ENCODE measurements at regions not wholly inside any gene's neighbourhood (a gene's known extent, or its start where the extent isn't known, plus 50 kb on each side); places are given as distances from the start of the nearest gene placed in this dataset.

DNA sequence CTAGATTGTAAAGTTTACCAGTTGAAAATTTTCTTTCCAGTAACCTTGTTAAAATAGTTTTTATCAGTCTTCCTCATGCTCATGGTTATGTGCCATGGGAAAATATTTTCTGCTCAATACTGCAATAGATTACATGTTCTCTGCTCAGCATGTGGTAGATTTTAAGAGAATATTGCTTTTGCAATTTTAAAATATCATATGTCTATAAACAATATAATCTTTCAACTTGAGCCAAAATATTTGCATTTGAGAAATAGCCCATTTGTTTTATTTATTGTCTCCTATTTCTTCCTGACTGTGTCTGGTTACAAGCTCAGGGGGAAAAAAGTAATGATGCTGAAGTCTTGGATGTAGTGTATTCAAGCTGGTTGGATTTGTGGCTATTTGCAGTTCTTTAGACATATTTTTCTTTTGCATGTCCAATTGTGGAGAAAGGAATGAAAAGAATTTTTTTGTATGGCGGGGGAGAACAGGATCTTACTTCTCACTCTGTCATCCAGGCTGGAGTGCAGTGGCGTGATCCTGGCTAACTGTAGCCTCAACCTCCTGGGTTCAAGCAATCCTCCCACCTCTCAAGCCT is 342.6 kb upstream of the NAV3 start (continued):
- TF ChIP-seq ZNF580 (tag by site-specific recombination; IDR thresholded peaks at IDR 0.05) (no peak), ZNF707 (tag by site-specific recombination; IDR thresholded peaks at IDR 0.05) (no peak), ZNF248 (tag by site-specific recombination; IDR thresholded peaks at IDR 0.05) (no peak), GLIS2 (tag by site-specific recombination; IDR thresholded peaks at IDR 0.05) (no peak), ZNF211 (tag by site-specific recombination; IDR thresholded peaks at IDR 0.05; ENCODE audit: low read depth) (no peak), ZNF311 (tag by site-specific recombination; IDR thresholded peaks at IDR 0.05; ENCODE audit: borderline replicate concordance) (no peak), BCL11B (tag by site-specific recombination; IDR thresholded peaks at IDR 0.05; ENCODE audit: low read depth) (no peak), SP3 (tag by site-specific recombination; IDR thresholded peaks at IDR 0.05) (no peak)

DNA sequence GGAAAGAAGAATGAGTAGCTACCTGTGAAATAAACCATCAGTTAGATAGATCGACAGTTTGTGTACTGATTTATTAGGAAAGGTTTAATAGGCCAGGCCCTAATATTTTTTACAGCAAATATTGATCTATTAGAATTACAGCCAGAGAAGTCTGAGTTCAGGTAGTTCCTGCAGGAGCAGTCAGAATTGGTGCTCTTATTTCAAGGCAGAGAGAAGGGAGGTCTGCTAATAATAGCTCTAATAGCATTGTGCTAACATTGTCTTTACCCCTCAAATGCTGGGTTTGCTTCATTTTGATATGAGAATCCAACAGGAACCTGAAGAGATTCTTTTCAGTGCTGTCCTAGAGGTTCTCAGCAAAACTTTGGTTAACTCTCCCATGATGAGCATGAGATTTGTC is 343.8 kb upstream of the NAV3 start:
- Histone ChIP-seq H3K27ac (ENCODE audit: extremely low read depth, low read depth, low read length) (no peak overlapping the region), H3K36me3 (ENCODE audit: control insufficient read depth in 2 of 2, insufficient read depth in 1 of 2, low read length in 2 of 2) (no peaks in the 10 kb centered on the region), H3K9me3 (ENCODE audit: control insufficient read depth, insufficient read depth, low read depth, low read length) (no peaks in the 10 kb centered on the region), H3K4me3 (ENCODE audit: low read depth, low read length) (no peak overlapping the region), H3K4me1 (ENCODE audit: control insufficient read depth, insufficient read depth, low read length) (0 out of 2 replicates have a peak, but pooled peaks cover 2% of the 10 kb centered on the region)
- POLR2A ChIA-PET, result no interaction called here
- CTCF ChIA-PET, result interaction anchor here (0.6 kb wide), 2 partner anchors 155 to 502 kb away, joined by 3 read pairs; no protein-coding TSS in a partner anchor
- TF ChIP-seq TRIM28 (IDR thresholded peaks at IDR 0.05; ENCODE audit: borderline replicate concordance, low read length) (no peak), ZNF112 (tag by site-specific recombination; IDR thresholded peaks at IDR 0.05) (no peak)

GRCh38 chr12:77485961-77486854 is 344.5 kb upstream of the NAV3 start:
- POLR2A ChIA-PET, result no interaction called here
- 0 out of 2 replicates have a peak, but pooled peaks cover 2% of the 10 kb centered on the region for H3K4me1 ChIP-seq (ENCODE audit: control insufficient read depth, insufficient read depth, low read length)
- no peak for TF ChIP-seq YY1 (tag by site-specific recombination; IDR thresholded peaks at IDR 0.05)
- TF ChIP-seq ZNF548 (tag by site-specific recombination; IDR thresholded peaks at IDR 0.05), result no peak
- TF ChIP-seq ZBTB49 (tag by site-specific recombination; IDR thresholded peaks at IDR 0.05; ENCODE audit: low read depth), result no peak
- no peak for TF ChIP-seq ZNF560 (tag by site-specific recombination; IDR thresholded peaks at IDR 0.05; ENCODE audit: borderline replicate concordance)
- CTCF ChIA-PET, result interaction anchor here (0.6 kb wide), 1 partner anchor 503 kb away, joined by 3 read pairs; no protein-coding TSS in a partner anchor
- no peak overlapping the region for H3K4me3 ChIP-seq (ENCODE audit: low read depth, low read length)
- no peak overlapping the region for H3K27ac ChIP-seq (ENCODE audit: extremely low read depth, low read depth, low read length)
- no peaks in the 10 kb centered on the region for H3K9me3 ChIP-seq (ENCODE audit: control insufficient read depth, insufficient read depth, low read depth, low read length)
- no peaks in the 10 kb centered on the region for H3K36me3 ChIP-seq (ENCODE audit: control insufficient read depth in 2 of 2, insufficient read depth in 1 of 2, low read length in 2 of 2)

DNA sequence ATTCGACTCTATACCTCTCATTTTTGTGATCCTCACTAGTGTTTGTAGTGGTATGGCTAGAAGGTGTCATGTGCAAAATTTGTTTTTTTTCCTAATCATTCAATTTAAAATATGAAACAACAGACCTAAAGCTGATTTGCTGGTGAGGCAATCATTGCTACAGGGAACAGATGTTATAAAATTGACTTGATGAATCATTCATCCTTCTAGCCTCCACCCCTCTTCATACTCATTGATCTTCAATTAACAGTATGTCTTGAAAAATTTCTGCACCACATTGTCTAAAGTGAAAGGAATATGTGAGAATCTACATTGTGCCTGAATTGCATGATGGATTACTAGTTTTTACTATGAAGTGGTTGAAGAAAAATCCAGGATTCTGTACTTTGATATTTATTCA is 349.0 kb upstream of the NAV3 start:
- no peak overlapping the region for H3K27ac ChIP-seq (ENCODE audit: extremely low read depth, low read depth, low read length)
- no peak overlapping the region for H3K4me3 ChIP-seq (ENCODE audit: low read depth, low read length)
- CTCF ChIA-PET, result interaction anchor here (0.8 kb wide), 1 partner anchor 1738 kb away, joined by 4 read pairs; no protein-coding TSS in a partner anchor
- H3K36me3 ChIP-seq (ENCODE audit: control insufficient read depth in 2 of 2, insufficient read depth in 1 of 2, low read length in 2 of 2), result no peaks in the 10 kb centered on the region
- no peaks in the 10 kb centered on the region for H3K9me3 ChIP-seq (ENCODE audit: control insufficient read depth, insufficient read depth, low read depth, low read length)
- POLR2A ChIA-PET, result no interaction called here
- no peaks in the 10 kb centered on the region for H3K4me1 ChIP-seq (ENCODE audit: control insufficient read depth, insufficient read depth, low read length)
- no peak for TF ChIP-seq ZNF664 (tag by site-specific recombination; IDR thresholded peaks at IDR 0.05)
- TF ChIP-seq KLF8 (tag by site-specific recombination; IDR thresholded peaks at IDR 0.05), result no peak
- TF ChIP-seq, protein P1, sequence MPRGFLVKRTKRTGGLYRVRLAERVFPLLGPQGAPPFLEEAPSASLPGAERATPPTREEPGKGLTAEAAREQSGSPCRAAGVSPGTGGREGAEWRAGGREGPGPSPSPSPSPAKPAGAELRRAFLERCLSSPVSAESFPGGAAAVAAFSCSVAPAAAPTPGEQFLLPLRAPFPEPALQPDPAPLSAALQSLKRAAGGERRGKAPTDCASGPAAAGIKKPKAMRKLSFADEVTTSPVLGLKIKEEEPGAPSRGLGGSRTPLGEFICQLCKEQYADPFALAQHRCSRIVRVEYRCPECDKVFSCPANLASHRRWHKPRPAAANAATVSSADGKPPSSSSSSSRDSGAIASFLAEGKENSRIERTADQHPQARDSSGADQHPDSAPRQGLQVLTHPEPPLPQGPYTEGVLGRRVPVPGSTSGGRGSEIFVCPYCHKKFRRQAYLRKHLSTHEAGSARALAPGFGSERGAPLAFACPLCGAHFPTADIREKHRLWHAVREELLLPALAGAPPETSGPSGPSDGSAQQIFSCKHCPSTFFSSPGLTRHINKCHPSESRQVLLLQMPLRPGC (tag by site-specific recombination; IDR thresholded peaks at IDR 0.05), result no peak
- TF ChIP-seq TCF7L2 (IDR thresholded peaks at IDR 0.05; ENCODE audit: borderline replicate concordance, low read depth, low read length), result no peak
- TF ChIP-seq ELK4 (IDR thresholded peaks at IDR 0.05; ENCODE audit: borderline replicate concordance, low read depth, low read length), result no peak
- TF ChIP-seq ZBTB20 (tag by site-specific recombination; IDR thresholded peaks at IDR 0.05), result no peak
- TF ChIP-seq ZNF639 (tag by site-specific recombination; IDR thresholded peaks at IDR 0.05), result no peak
- no peak for TF ChIP-seq SP2 (tag by site-specific recombination; IDR thresholded peaks at IDR 0.05)

Data from HEK293 (cell line).